IPS-NIHi7 (cell line): ENCODE measurements at regions not wholly inside any gene's neighbourhood (a gene's known extent, or its start where the extent isn't known, plus 50 kb on each side); places are given as distances from the start of the nearest gene placed in this dataset.

Source experiments
- DNase-seq: peaks from one replicate; pipeline ENCODE4 v3.0.0; 2012; ENCODE audit warnings: mixed read lengths; ENCODE audit errors: extremely low spot score

DNA sequence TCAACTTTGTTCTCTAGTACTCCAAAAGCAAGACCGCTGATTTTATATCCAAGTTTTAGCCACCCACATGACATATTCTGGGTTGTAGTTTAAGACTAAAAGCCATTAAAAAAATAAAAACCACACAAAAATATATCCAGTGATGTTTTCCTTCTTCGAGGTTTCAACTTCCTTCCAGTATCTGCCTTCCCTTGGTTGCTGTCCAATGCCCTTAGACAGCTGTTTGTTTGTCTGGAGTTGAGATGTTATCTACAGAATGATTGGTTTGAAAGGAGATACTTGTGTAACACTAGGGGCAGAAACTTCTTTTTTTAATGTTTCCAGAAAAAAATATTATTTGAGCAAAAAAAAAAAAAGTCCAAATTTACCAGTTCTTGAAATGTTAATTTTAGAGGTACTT lies 591.5 kb upstream of the PCDH9 start:
- no peak for DNase-seq

DNA sequence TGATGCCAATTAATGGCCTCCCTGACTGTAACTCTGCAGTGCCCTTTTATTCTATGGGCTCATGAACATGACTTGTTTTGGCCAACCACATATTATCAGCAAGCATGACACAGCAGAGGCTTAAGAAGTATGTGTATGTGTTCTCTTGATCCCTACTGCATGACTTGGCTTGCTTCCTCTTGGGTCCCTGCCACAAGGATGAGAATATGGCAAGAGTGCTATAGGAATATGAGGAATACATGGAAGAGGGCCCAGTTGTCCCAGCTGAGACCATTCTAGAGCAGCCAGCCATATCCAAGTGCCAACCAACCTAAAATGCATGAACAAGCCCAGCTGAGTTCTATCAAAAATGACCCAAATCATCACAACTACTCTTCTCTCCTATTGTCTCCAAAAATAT lies 576.7 kb upstream of the PCDH9 start:
- no peak for DNase-seq

DNA sequence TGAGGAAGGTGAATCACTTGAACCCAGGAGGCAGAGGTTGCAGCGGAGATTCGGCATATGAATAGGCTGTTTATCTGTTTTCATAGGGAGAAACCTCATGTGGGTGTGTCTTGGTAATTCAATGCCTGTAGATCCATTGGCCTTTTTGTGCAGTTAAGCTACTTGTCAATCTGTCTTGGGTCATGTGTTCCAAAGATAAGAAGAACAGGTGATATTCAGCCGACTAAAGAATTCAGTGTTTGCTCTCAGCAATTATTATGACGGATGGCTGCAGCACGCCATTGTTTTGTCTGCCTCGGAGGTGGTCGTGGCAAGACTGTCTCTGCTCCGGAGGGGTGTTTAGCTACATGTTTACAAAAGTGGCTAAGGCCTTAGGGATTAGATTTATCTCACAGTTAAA lies 573.0 kb upstream of the PCDH9 start:
- DNase-seq: no peak

DNA sequence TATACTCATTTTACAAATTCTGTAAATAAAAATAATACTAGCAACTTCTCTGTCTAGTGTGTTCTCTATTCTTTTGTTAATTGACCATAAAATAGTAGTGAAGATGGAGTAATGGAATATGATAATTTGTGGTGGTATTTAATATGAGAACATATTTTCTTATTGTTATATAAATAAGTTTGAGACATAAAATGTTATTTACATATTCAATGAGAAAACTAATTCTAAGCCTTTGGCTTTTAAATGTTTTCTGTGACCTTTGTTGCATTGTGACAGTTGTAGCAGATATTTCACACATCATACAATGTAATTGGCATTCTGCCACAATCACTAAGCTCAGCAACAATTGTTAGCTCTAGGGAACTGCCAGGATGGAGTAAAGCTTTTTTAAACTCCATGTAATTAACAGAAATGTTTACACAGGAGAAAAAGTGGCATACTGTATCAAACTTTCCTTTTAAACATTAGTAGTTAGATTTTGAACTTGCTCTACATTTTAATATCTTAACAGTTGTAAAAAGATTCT lies 562.1 kb upstream of the PCDH9 start:
- no peak for DNase-seq

DNA sequence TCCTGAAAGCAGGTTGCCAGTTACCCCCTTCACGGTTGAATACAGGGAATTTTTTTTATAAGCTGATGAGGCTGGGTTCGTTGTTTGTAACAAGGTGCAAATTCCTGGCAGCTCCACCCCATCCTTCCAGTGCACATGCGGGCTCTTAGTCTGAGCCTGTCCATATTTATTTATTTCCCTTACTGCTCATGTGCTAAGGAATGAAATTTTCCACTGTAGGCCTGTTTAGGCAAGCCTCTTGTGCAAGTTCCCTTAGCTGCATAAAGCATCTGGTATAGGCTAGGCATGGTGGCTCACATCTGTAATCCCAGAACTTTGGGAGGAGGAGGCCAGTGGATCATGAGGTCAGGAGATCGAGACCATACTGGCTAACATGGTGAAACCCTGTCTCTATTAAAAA lies 560.9 kb upstream of the PCDH9 start:
- DNase-seq: no peak

DNA sequence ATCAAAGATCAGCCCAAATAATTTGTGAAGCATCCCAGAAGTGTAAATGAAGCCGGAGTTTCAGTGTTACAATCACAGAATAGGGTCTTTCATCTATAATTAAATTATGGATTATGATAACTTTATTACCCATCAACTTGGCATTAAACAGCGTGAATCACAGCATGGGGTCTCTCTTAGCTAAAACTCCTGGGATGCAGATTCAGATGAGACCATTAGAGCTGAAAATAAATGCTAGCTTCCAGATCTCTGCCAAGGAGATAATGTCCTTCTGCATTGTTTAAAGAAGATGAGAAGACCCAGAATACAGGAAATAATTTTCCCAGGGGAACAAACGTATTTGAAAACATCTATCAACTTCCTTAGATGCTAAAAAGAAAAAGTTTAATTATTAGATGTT lies 546.0 kb upstream of the PCDH9 start:
- no peak for DNase-seq

DNA sequence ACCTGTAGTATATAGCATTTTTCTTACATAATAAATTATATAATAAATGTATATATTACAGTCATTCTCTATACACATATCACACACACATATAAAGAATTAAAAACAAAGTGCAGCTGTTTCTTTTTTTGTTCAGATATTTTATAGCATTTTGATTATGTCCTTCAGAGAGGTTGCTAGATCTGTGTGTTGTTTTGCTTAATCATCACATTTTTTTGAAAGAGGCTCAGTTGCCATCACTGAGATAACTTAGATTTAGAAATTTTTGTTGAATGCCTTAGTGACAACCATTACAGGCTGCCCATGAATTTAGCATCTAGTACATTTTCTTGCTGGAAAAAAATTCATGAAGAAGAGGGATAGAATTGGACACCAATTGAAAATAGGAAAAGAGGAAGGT lies 545.2 kb upstream of the PCDH9 start:
- no peak for DNase-seq

DNA sequence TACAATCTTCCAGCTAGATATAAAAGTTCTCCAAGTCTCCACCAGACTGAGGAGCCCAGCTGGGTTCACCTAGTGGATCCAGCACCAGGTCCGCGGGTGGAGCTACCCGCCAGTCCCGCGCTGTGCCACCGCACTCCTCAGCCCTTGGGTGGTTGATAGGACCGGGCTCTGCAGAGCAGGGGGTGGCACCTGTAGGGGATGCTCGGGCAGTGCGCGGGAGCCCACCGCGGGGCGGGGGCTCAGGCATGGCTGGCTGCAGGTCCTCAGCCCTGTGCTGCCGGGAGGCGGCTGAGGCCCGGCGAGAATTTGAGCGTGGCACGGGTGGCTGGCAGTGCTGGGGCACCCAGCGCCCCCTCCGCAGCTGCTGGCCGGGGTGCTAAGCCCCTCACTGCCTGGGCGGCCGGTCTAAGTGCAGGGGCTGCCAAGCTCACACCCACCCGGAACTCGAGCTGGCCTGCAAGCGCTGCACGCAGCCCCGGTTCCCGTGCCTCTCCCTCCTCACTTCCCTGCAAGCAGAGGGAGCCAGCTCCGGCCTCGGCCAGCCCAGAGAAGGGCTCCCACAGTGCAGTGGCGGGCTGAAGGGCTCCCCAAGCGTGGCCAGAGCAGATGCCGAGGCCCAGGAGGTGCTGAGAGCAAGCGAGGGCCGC lies 542.8 kb upstream of the PCDH9 start:
- DNase-seq: no peak

DNA sequence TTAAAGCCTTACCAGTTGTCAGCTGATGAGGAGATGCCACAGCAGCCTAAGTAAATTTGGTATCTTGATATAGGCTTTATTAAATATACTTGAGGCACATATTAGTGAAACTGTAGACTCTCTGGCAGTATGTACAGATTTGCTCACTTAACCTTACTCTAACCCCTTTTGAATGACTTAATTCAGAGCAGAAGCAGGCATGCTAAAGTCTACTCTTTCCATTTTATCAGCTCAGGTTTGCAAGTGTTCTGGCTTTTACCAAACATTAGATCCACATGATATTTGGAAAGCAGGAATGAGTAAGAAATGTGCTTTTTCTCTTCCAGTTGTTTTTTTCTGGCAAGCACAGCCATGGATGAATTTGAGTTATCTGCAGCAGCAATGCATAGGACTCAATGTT lies 541.0 kb upstream of the PCDH9 start:
- DNase-seq: no peak

DNA sequence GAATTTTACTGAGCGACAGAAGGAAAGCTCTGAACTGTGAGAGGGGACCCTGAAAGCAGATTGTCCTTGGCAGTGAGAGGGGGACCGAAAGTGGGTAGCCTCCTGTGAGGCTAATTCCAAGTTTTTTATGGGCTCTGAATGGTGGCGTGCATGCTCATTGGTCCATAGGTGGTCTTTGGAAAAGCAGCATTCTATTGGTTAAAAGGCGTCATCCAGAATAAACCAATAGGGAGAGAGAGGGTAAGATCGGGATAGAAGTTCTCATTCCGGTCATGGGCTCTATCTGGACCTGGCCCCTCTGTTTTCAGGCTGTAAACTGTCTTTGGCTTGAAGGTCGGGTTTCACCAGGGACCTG lies 539.8 kb upstream of the PCDH9 start:
- DNase-seq: no peak

DNA sequence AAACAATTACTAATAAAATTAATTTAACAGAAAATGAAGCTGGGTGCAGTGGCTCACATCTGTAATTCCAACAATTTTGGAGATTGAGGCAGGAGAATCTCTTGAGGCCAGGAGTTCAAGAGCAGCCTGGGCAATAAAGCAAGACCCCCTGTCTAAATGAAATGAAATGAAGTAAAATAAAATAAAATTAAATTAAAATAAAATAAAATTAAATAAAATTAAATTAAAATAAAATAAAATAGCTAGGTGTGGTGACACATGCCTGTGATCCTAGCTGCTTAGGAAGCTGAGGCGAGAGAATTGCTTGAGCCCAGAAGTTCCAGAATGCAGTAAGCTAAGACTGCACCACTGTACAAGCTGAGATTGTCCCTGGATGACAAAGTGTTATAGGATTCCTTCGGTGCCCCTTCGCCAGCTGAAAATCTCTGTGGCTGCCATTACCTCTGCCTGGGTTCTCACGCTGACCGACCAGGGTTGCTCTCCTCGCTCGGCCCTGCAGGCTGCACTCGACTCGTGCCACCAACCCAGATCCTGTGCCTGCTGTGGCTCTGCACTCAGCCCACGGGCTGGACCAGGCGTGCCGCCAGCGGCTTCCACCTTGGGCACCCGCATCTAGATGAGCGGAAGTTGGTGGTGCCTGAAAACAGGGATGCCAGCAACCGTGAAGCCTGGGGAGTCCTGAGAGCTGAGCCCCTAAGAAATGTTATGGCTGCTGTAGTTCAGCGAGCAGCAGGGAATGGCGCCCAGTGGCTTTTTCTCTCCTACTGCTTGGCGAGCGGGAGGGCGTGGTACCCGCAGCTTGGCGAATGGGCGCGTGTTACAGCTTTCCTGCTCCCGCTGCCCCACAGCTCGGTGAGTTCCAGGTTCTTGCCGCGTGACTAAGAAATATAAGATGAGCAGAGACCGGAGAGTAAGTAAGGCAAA lies 539.2 kb upstream of the PCDH9 start:
- no peak for DNase-seq

DNA sequence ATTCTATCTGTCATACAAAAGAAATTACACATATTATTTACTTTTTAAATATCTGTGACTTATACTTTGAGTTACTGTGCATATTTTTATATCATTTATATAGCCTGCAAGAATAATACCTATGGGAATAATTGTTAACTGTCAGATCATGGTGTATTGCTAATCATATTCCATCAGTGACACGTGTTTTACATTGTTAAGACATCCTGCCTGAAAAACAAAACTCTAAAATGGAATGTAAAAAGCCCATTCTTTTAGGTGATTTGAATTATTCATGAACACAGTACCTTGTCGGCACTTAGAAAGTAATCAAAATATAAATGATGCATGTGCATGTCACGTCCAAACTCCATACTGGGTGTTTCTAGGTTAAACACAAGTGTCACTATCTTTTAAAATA lies 533.8 kb upstream of the PCDH9 start:
- no peak for DNase-seq

DNA sequence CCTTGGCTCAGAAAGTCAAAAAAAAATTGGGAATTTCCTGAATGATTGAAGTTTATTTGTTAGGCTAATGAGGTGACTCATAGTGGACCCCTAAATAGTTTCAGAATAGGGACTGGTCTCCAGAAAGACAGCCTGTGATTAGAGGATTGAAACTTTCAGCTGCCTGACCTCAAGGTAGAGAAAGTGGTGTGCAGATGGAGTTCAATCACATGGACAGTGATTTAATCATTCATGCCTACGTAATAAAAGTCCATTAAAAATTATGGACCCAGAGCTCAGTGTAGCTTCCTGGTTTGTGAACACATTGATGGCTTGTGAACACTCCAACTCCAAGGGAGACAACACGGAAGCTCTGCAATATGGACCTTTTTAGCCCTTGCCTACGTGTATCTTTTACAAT lies 533.2 kb upstream of the PCDH9 start:
- DNase-seq: no peak

DNA sequence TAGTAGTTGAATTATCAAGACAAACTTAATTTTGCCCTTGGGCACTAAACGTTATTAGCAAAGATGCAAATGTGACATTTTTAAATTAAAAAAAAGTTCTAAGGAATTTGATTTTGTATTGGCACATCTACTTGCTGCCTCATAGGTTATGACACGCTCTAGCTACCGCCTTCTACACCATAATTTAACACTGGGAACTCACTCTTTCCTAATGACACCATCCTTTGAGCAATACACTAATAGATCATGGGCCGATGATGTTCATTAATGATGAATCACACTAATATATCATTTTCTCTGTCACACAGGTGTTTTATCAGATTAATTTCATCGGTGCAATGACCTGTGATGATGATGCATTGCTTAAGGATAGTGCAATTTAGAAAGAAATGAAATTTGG lies 528.8 kb upstream of the PCDH9 start:
- no peak for DNase-seq

DNA sequence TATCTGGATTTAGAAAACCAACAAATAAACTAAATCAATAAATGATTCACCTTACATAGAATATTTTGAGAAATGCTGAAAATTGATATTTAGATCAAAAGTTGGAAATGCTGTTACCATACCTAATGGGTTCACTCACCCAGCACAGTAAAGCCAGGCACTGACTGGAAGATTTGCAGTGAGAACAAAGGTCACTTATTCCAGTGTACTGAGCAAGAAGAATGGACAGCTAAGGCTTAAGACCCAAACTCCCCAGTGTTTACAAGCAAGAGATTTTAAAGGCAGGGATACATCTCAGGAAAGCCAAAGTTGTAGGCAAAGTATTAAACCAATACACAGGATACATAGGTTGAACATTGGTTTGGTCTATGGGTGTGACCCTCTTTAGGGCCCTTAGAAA lies 523.9 kb upstream of the PCDH9 start:
- no peak for DNase-seq

DNA sequence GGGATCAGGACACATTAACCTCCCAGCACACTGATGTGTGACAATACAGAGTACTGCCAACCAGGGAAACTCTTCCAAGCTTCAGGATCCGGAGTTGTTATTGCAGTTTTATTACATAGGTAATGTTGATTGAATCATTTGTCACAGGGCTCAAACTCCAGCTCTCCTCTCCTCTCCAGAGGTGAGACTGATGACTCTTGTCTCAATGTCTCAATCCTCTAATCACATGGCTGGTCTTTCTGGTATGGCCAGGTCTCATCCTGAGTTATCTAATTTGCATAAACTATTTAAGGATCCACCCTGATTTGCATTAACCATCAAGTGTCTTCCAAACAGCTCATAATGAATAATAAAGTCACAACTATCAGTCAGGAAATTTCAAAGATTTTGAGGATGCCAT lies 522.6 kb upstream of the PCDH9 start:
- no peak for DNase-seq

DNA sequence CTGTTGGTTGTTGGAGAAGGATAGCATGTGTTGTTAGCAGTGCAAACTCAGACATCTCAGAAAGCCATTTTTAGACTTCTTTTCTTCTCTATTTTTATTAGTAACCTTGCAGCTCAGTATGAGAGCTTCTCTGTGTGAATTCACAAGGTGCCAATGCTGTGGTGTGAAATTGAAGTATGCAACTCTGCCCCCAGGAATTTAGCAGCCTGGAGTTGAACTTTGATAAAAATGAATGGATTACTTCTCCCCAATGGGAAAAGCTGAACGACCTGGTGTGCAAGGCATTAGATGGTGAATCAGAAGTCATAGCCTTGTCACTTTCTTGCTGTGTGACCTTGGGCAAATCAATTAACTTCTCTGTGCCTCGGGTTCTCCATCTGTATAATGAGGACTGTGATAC lies 512.3 kb upstream of the PCDH9 start:
- DNase-seq: no peak

DNA sequence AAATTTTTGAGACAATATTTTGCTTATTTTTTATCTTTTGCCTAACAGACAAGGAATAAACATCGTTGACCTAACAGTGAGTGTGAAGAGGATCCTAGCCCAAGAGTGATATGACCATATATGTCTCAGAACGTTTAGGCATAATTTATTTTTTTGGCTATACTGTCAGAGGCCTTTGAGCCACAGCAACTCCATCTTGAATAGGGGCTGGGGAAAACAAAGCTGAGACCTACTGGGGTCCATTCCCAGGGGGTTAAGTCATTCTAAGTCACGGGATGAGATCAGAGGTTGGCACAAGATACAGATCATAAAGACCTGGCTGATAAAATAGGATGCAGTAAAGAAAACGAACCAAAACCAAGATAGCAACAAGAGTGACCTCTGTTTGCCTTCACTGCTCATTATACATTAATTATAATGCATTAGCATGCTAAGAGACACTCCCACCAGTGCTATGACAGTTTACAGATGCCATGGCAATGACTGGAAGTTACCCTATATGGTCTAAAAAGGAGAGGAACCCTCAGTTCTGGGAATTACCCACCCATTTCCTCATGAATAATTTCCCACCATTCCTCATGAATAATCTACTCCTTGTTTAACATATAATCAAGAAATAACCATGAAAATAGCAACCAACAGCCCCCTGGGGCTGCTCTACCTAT lies 510.9 kb upstream of the PCDH9 start:
- DNase-seq: no peak

DNA sequence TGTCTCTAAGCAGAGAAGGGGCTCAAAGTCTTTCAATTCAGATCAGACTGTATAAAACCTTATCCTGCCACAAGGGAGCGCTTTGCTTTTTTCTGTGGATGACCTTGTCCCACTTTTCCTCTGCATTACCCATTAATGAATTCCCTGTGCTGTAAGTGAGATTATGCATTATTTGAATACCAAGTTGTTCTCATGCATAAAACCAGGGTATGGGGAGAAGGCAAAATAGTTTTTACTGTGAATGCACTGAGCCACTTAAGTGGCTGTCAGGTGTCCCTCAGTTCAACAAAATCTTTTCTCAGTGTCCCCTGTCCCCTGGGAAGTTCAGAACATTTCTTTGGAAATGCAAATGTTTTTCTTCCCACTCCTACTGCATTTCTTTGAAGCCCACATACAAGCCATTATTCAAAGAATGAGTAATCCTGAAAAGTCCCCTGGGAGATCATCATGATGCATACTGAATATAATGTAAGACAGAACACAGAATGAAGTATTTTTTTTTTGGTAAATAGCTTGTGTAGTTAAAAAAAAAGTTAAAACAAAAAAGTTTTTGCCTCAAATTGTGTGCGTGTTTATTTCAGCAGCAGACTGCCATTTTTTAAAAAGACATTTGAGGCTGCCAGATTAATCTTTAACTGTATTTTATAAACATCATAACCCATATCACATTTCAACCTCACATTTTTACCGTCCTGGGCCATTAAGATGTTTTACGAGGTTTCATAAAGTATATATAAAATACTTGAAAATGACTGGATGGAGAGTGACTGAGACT lies 506.7 kb upstream of the PCDH9 start:
- DNase-seq: peak; percentile 41

DNA sequence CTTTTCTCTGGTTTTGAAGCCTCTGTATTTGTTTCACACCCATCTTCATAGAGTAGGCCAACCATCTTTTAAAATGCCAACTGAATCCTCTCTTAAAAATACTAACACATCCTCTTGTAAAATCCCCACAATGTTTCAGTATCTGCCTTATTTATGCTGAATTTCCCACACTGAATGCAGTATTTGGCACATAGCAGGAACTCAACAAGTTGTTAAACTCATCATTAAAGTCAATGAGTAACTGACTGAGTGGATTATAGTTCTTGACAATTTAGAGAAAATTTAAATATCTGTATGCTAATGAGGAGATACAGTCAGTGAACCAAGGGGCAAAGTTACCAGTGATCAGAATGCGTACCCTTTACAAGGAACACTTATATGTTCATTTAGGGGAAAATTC lies 505.5 kb upstream of the PCDH9 start:
- no peak for DNase-seq

DNA sequence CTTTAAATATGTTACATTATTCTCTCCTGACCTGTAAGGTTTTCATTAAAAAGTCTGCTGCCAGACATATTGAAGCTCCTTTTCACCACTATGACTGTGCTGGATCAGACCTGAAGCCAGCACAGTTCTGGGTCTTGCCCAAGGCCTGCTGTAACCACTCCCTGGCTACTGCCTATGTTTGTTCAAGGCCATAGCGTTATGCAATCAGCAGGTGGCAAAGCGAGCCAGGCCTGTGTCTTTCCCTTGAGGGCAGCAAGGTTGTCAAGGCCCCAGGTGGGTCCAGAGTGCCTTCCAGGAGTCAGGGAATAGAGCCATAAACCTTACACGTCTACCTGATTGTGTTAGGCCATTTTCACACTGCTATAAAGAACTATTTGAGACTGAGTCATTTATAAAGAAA lies 496.8 kb upstream of the PCDH9 start:
- no peak for DNase-seq

DNA sequence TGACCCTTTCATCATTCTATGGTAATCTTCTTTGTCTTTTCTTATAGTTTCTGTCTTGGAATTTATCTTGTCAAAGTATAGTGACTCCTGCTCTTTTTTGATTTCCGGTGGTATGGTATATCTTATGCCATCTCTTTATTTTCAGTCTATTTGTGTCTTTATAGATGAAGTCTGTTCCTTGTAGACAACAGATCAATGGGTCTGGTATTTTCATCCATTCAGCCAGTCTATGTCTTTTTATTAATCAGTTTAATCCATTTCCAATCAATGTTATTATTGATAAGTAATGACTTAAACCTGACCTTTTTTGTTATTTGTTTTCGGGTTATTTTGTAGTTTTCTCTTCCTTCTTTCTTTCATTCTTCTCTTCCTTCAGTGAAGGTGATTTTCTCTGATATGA lies 495.9 kb upstream of the PCDH9 start:
- no peak for DNase-seq
